B cell (primary cell): ENCODE measurements at regions not wholly inside any gene's neighbourhood (a gene's known extent, or its start where the extent isn't known, plus 50 kb on each side); places are given as distances from the start of the nearest gene placed in this dataset.

ENCODE experiments used
- CTCF ChIP-seq: fragments of 200-600 bp; IDR thresholded peaks from one replicate; pipeline ENCODE4 v1.8.0; 2022; ENCODE audit warnings: antibody characterized with exemption, mild to moderate bottlenecking
- EZH2 ChIP-seq: IDR thresholded peaks from 2 replicates; pipeline ENCODE4 v1.6.1; 2012; ENCODE audit warnings: borderline replicate concordance, low read depth, mild to moderate bottlenecking, moderate library complexity, low read length; ENCODE audit not compliant: insufficient read depth, poor library complexity, severe bottlenecking

GRCh38 chr1:198072177-198072576 is 84.6 kb upstream of the NEK7 start:
- TF ChIP-seq CTCF (no peak), EZH2 (no peak)
